UCSD-AML1 (cell line): ENCODE measurements at regions not wholly inside any gene's neighbourhood (a gene's known extent, or its start where the extent isn't known, plus 50 kb on each side); places are given as distances from the start of the nearest gene placed in this dataset.
"Not testable (repeated sequence)": the region's sequence is repeated elsewhere in the genome, so short reads cannot be mapped to it uniquely, and the experiment has no call there.

Experiments used
- DNase-seq: peaks from one replicate; lab custom pipeline; 2025; ENCODE audit not compliant: unreplicated experiment; lab: John Stamatoyannopoulos, UW

DNA sequence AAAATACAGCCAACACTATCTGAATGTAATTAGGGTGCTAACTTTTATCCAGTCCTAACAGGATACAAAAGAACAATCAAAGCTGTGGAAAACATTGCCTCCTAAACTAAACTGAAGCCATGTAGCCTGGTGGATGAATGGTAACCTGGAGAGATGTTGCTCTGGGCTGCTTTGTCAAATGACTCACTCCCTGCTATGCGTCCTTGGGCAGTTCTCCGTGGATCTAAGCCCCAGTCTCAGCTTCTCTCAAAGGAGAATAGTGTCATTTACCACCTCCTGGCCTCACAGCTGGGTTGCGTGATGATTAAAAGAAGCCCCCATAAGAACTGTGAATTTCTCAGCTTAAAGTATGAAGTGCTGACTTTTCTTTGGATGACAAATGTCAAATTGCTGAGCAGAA, 203.7 kb downstream of the ICOS start:
- no peak for DNase-seq

DNA sequence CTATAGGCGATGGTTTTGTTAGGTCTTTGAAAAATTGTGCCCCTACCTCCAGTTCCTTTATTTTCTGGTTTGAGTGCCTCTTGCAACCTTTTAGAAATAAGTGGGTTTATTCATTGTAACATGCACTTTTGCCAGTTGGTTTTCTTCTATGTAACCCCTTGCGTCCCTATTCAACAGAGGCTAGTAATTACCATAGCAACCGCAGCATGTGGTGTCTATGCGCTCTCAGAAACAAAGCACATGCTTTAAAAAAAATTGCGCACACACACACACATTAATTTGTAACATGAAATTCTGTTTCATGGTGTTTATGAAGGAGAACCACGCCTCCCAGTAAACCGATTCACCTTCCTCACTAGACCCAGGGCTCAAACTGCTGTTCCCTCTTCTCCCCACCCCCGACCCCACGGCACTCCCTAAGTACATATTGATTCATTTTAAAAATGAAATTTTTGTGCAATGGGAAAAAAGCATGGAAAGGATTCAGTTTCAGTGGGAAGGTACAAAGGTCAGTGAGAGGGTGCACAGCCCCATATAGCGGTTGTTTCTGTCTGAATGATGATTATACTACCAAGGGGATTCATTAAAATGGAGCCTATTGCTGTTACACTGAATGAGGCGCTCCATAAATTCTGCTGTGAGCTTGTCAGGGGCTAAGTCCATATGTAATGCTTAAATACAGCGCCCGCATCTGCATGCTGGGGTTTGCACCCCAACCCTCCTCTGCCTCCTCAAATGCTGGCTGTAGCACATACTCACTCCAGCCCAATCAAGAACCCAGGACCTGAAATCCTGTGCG, 206.9 kb downstream of the ICOS start:
- DNase-seq, result no peak

- DNase-seq, result no peak
Observed at GRCh38 chr2:204144492-204144891, 207.9 kb downstream of the ICOS start.

- DNase-seq, result peak; percentile 56
Observed at GRCh38 chr2:204145263-204145751, 208.7 kb downstream of the ICOS start.

DNA sequence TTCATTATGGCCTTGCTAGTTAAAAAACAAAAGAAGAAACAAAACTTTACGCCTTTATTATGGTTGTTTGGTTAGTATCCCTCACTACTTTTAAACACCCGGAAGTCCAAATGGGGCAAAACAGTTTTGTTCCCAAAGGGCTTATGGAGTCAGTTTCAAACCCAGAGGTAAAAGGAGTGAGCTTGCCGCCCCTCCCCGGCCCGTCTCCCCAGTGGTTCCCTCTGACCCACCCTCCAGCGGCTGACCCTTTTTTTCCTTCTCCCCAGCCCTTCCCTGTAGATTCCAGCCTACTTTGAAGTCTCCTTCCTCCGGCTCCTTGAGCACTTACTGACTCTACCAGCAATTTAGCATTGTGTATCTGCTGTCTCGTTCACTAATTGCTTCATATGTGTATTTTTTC, 209.2 kb downstream of the ICOS start:
- DNase-seq, result no peak

DNA sequence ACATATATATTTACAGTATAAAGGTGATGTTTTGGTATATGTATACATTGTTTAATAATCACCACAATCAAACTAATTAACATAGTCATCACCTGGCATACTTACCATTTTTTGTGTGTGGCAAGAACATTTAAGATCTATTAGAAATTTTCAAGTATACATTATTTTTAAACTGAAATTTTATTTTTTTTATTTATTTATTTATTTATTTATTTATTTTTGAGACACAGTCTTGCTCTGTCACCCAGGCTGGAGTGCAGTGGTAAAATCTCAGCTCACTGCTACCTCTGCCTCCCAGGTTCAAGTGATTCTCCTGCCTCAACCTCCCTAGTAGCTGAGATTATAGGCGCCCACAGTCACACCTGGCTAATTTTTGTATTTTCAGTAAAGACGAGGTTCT, 210.5 kb downstream of the ICOS start:
- not testable (repeated sequence) for DNase-seq

DNA sequence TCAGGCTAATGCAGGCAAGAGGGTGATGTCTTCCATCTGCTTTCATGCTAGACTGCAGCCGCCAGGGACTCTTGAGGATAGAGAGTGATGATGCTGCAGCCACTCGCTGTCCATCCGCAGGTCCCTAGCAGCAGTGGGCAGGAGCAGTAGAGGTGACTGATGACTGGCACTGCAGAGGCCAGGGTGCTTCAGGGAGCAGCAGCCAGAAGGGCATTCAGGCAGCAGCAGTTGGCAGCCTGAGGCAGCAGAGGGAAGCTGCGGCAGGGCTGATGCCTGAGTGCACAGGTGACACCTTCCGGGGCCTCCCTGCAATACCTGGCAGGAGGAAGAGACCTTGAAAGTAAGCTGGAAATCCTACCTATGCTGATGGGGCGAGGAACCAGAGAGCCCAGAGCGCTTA, 214.2 kb downstream of the ICOS start:
- DNase-seq, result no peak

GRCh38 chr2:204152616-204153015, 216.1 kb downstream of the ICOS start:
- no peak for DNase-seq

DNA sequence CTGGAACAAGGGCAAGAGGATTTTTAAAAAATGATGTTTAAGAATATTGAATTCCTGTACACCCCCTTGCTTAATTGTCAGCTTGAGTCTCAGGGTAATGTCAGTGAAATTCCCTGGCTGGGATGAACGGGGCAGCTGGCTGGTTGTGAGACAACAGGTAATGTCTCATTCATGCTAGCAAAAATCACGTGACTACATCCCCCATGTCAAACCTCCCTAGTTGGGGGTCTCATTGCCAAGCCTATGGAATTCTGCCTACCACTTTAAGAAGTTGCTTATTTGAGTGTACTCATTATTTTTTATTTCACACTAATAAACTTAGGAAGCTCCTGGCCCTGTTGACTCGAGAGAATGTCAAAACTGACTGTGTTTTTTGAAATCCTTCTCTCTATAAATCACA, 218.3 kb downstream of the ICOS start:
- no peak for DNase-seq

DNA sequence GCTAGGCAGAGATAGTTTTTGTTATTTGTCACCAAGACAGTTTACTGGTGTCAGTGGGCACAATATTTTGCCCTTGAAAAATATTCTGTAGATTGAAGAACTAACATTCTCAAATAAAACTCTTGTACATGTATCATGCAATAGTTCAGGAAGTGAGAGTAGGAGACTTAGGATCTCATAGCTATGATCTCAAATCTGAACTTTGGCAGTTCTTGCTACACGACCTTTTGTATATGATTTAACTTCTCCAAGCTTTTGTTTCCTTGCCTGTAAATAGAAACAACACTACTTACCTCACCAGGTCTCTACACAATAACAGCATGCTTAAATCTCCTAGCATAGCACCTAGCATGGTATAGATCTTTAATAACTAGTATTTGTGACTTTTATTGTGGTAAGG, 219.9 kb downstream of the ICOS start:
- no peak for DNase-seq

- DNase-seq, result no peak
Observed at GRCh38 chr2:204157684-204158083, 221.1 kb downstream of the ICOS start.

DNA sequence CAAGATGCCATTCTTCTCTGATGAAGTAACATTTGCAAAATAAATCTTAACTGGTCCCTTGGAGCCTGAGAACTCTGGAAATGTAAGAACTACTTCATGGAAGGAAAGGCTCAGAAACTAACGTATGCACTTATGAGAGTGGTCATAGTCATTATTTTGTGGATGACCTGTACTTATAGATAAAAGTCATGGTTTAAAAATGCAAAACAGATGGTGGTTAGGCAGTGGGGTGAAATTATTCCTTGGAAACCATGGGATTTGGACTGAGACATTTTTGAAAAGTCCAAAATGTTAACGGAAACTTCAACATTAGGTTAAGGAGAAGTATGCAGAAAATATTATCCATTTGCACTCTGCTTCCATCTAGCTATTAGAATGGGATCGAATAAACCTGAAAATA, 223.0 kb downstream of the ICOS start:
- DNase-seq, result no peak

- DNase-seq, result no peak
Observed at GRCh38 chr2:204160989-204161388, 224.4 kb downstream of the ICOS start.

- no peak for DNase-seq
Observed at GRCh38 chr2:204161886-204162285, 225.3 kb downstream of the ICOS start.

- no peak for DNase-seq
Observed at GRCh38 chr2:204166961-204167360, 230.4 kb downstream of the ICOS start.

- not testable (repeated sequence) for DNase-seq
Observed at GRCh38 chr2:204167670-204168069, 231.1 kb downstream of the ICOS start.

DNA sequence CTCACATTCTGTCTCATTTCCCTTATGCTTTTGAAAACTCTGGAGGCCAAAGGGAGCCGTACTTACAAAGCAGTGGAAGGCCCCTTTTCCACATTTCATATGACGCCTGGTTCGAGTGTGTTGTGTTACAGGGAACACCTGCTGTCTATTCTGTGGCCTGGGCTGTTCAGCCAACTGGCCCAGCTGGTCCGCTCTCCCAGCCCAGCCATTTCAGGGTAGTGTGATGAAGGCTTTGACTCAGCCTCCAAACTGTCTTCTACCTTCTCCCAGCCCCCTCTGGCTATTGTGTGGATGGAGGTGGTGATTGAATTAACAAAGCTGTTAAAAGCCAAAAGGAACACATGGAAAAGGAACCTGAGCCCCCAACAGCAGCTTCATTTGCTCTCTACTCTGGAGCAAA, 233.8 kb downstream of the ICOS start:
- DNase-seq, result no peak

- no peak for DNase-seq
Observed at GRCh38 chr2:204171432-204172144, 235.0 kb downstream of the ICOS start.

- no peak for DNase-seq
Observed at GRCh38 chr2:204172145-204172600, 235.6 kb downstream of the ICOS start.

- no peak for DNase-seq
Observed at GRCh38 chr2:204174034-204174433, 237.5 kb downstream of the ICOS start.

- no peak for DNase-seq
Observed at GRCh38 chr2:204175552-204176271, 239.1 kb downstream of the ICOS start.

DNA sequence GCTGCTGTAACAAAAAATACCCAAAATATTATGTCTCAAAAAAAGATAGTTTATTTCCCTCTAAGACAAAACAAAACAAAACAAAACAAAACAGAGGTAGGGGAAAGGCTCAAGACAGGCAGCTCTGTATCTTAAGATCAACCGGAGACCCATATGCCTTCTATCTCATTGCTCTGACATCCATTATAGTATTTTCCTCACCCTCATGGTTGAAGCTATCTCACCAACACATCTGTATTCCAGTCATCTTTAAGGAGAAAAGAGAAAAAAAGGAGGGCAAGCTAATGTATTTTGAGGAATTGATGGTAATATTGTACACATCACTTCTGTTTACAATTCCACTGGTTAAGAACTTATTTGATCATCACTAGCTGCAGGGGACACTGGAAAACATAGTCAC, 239.7 kb downstream of the ICOS start:
- DNase-seq, result no peak
